HG03460 (cell line): ENCODE measurements at regions not wholly inside any gene's neighbourhood (a gene's known extent, or its start where the extent isn't known, plus 50 kb on each side); places are given as distances from the start of the nearest gene placed in this dataset.
"Not testable (repeated sequence)": the region's sequence is repeated elsewhere in the genome, so short reads cannot be mapped to it uniquely, and the experiment has no call there.

Source experiments
- ATAC-seq: cut with Tn5 transposase; IDR thresholded peaks from one replicate; pipeline ENCODE4 v1.9.1; 2021; ENCODE audit not compliant: unreplicated experiment

GRCh38 chr2:185984670-185985069 lies 246.1 kb downstream of the FSIP2 start:
- ATAC-seq: no peak

- ATAC-seq: not testable (repeated sequence)
These were observed 250.3 kb downstream of the FSIP2 start for GRCh38 chr2:185988907-185989306.

GRCh38 chr2:185990861-185991525 lies 252.4 kb downstream of the FSIP2 start:
- no peak for ATAC-seq

- ATAC-seq: no peak
These were observed 260.0 kb downstream of the FSIP2 start for GRCh38 chr2:185998562-185999070.

GRCh38 chr2:186009341-186009740 lies 270.7 kb downstream of the FSIP2 start:
- no peak for ATAC-seq

- no peak for ATAC-seq
These were observed 278.7 kb downstream of the FSIP2 start for GRCh38 chr2:186017278-186017677.

GRCh38 chr2:186024921-186025320 lies 286.3 kb downstream of the FSIP2 start:
- no peak for ATAC-seq

- no peak for ATAC-seq
These were observed 289.3 kb downstream of the FSIP2 start for GRCh38 chr2:186027922-186028321.

GRCh38 chr2:186031229-186031628 lies 292.6 kb downstream of the FSIP2 start:
- no peak for ATAC-seq

- ATAC-seq: no peak
These were observed 293.6 kb downstream of the FSIP2 start for GRCh38 chr2:186032102-186032738.

GRCh38 chr2:186032930-186033329 lies 294.3 kb downstream of the FSIP2 start:
- ATAC-seq: no peak

GRCh38 chr2:186033541-186033940 lies 294.9 kb downstream of the FSIP2 start:
- no peak for ATAC-seq

GRCh38 chr2:186036862-186037449 lies 298.4 kb downstream of the FSIP2 start:
- no peak for ATAC-seq

GRCh38 chr2:186042207-186043028 lies 303.8 kb downstream of the FSIP2 start:
- ATAC-seq: no peak

GRCh38 chr2:186044761-186045160 lies 306.2 kb downstream of the FSIP2 start:
- ATAC-seq: no peak

- ATAC-seq: no peak
These were observed 314.3 kb downstream of the FSIP2 start for GRCh38 chr2:186052930-186053329.

GRCh38 chr2:186058614-186059013 lies 320.0 kb downstream of the FSIP2 start:
- no peak for ATAC-seq

- no peak for ATAC-seq
These were observed 320.5 kb downstream of the FSIP2 start for GRCh38 chr2:186059096-186059495.

- no peak for ATAC-seq
These were observed 322.3 kb downstream of the FSIP2 start for GRCh38 chr2:186060744-186061440.

GRCh38 chr2:186064507-186064906 lies 325.9 kb downstream of the FSIP2 start:
- no peak for ATAC-seq

- no peak for ATAC-seq
These were observed 326.9 kb downstream of the FSIP2 start for GRCh38 chr2:186065491-186065890.
